ENCODE measurements at regions not wholly inside any gene's neighbourhood (a gene's known extent, or its start where the extent isn't known, plus 50 kb on each side); places are given as distances from the start of the nearest gene placed in this dataset.

- POLR2A ChIA-PET: no interaction called here
- H3K4me3 ChIP-seq (ENCODE audit: low read depth, low read length): no peak overlapping the region
- no peak for TF ChIP-seq CTCF (IDR thresholded peaks at IDR 0.05; ENCODE audit: insufficient read depth, low read length, missing control alignments)
- DNase-seq (ENCODE audit: low read depth, low spot score): no peak
- CTCF ChIA-PET: interaction anchor here (1.4 kb wide), 1 partner anchor 13 kb away, joined by 3 read pairs; no protein-coding TSS in a partner anchor
These were observed 353.4 kb upstream of the TBL1XR1 start for GRCh38 chr3:177550667-177551066.

DNA sequence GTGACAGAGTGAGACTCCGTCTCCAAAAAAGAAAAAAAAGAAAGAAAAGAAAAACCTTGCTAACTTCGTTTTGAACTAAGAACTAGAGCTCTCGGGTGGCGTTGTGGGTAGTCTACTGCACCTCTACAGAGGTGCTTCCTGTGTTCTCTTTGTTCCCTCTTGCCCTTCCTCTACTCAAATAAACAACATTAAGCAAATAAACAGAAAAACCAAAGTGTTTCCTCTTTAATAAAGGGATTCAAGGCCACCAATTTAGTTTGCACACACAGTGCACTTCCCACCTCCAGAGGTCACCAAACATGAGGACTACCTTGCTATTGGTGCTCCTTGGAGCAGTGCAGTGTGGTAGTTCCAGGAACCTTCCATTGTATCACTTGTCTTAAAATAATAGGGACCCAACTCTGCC lies 354.2 kb upstream of the TBL1XR1 start:
- no peak for TF ChIP-seq CTCF (IDR thresholded peaks at IDR 0.05; ENCODE audit: insufficient read depth, low read length, missing control alignments)
- POLR2A ChIA-PET: no interaction called here
- CTCF ChIA-PET: interaction anchor here (1.4 kb wide), 1 partner anchor 14 kb away, joined by 3 read pairs; no protein-coding TSS in a partner anchor
- no peak overlapping the region for H3K4me3 ChIP-seq (ENCODE audit: low read depth, low read length)
- DNase-seq (ENCODE audit: low read depth, low spot score): no peak

DNA sequence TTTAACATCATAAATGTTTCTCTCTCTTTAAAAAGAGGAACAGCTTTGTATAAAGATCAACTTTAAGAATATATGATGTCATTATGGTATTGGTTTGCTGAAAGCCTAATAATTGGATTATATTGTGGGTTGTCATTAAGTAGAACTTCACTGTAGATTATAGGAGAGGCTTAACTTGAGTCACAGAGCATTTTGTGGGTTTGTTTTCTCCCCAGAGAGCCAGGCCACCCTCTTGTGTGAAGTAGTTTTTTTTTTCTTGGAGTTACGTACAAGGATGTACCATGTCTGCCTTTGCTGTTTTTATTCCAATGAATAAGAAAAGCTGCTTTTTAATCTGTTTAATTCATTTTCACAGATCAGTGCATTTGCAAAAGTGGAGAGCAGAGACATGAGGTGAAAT lies 354.8 kb upstream of the TBL1XR1 start:
- CTCF ChIA-PET: no interaction called here
- POLR2A ChIA-PET: no interaction called here
- DNase-seq (ENCODE audit: low read depth, low spot score): no peak
- TF ChIP-seq CTCF (IDR thresholded peaks at IDR 0.05; ENCODE audit: insufficient read depth, low read length, missing control alignments): no peak
- H3K4me3 ChIP-seq (ENCODE audit: low read depth, low read length): no peak overlapping the region

DNA sequence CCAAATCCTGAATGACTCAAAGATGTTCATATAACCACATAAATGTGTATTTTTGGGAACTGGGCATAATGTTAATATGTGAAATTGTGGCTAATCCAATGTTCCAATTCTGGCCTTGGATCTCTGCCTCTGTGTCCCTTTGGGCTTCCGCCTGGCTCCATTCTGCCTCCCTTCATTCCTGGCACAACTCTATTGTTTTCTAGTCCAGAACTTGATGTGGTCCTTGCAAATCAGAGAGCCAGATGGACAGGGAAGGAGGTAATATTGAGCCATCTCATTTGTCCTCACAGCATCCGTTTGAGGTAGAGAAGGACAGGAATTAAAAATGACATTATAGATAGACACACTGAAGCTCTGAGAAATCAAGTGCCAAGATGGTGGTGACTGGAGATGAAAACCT lies 355.7 kb upstream of the TBL1XR1 start:
- no peak for TF ChIP-seq CTCF (IDR thresholded peaks at IDR 0.05; ENCODE audit: insufficient read depth, low read length, missing control alignments)
- no peak overlapping the region for H3K4me3 ChIP-seq (ENCODE audit: low read depth, low read length)
- DNase-seq (ENCODE audit: low read depth, low spot score): no peak
- ChIA-PET CTCF (interaction anchor here (1.4 kb wide), 1 partner anchor 832 kb away, joined by 4 read pairs; no protein-coding TSS in a partner anchor), POLR2A (no interaction called here)

GRCh38 chr3:177553579-177553978 lies 356.3 kb upstream of the TBL1XR1 start:
- TF ChIP-seq CTCF (IDR thresholded peaks at IDR 0.05; ENCODE audit: insufficient read depth, low read length, missing control alignments): no peak
- no peak overlapping the region for H3K4me3 ChIP-seq (ENCODE audit: low read depth, low read length)
- DNase-seq (ENCODE audit: low read depth, low spot score): no peak
- POLR2A ChIA-PET: no interaction called here
- CTCF ChIA-PET: interaction anchor here (1.0 to 1.4 kb wide), 2 partner anchors 42 to 832 kb away, joined by 3 to 4 read pairs; no protein-coding TSS in a partner anchor

GRCh38 chr3:177554895-177555759 lies 357.8 kb upstream of the TBL1XR1 start:
- H3K4me3 ChIP-seq (ENCODE audit: low read depth, low read length): no peak overlapping the region
- no peak for TF ChIP-seq CTCF (IDR thresholded peaks at IDR 0.05; ENCODE audit: insufficient read depth, low read length, missing control alignments)
- POLR2A ChIA-PET: no interaction called here
- CTCF ChIA-PET: interaction anchor here (1.1 to 1.2 kb wide), 2 partner anchors 10 to 17 kb away, joined by 3 to 4 read pairs; no protein-coding TSS in a partner anchor
- DNase-seq (ENCODE audit: low read depth, low spot score): no peak

All from AG04449 (cell line).